ENCODE measurements at regions not wholly inside any gene's neighbourhood (a gene's known extent, or its start where the extent isn't known, plus 50 kb on each side); places are given as distances from the start of the nearest gene placed in this dataset.
"Not testable (repeated sequence)": the region's sequence is repeated elsewhere in the genome, so short reads cannot be mapped to it uniquely, and the experiment has no call there.

DNA sequence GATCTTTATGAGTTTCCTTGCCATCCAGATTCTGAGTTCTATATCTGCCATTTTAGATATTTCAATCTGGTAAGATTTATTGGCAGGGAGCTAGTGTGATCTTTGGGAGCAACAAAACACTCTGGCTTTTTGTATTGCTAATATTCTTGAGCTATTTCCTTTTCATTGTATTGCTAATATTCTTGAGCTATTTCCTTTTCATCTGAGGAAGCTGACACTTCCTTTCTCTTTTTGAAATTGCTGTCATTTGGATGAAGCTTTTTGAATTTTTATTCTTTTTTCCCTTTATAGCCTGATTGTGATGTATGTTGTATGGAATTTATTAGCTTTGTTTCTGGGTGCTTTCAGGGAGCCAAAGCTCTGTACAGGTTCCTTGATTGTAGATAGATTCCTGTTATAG lies 873.5 kb upstream of the ATXN8OS start:
- ChIA-PET POLR2A (no interaction called here), CTCF (no interaction called here)
- Histone ChIP-seq H3K4me1 (no peaks in the 10 kb centered on the region), H3K4me3 (no peak overlapping the region), H3K4me2 (no peak overlapping the region), H3K27ac (no peak overlapping the region), H3K9me3 (no peaks in the 10 kb centered on the region)
- FAIRE-seq (no peak), DNase-seq (ENCODE audit: low read depth in 1 of 2, low spot score in 1 of 2) (no peak), ATAC-seq (no peak)
- TF ChIP-seq SMC3 (IDR thresholded peaks at IDR 0.05), result no peak
- no peak for TF ChIP-seq FOSB (CRISPR knock-in tag; IDR thresholded peaks at IDR 0.05)
- no peak for TF ChIP-seq ZNF302 (CRISPR knock-in tag; IDR thresholded peaks at IDR 0.05)
- no peak for TF ChIP-seq MAFK (IDR thresholded peaks at IDR 0.05; ENCODE audit: partially characterized antibody)
- no peak for TF ChIP-seq JUNB (IDR thresholded peaks at IDR 0.05)
- TF ChIP-seq ZC3H11A (IDR thresholded peaks at IDR 0.05), result no peak

DNA sequence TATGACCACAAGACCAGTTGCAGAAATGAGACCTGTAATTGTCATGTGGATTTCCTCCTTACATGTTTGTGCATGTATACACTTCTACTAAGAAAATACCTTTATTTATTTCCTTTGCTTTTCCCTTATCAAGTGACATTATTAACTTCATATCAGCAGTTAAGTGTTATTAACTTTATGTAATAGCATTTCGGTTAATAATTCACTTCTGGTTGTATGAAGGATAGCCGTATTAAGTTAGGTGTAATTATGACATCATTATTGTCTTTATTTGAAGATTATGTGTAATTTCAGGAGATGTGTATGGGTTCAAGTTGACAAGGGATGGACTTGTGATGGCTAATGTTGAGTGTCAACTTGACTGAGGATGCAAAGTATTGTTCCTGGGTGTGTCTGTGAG lies 881.2 kb upstream of the ATXN8OS start:
- DNase-seq (ENCODE audit: low read depth in 1 of 2, low spot score in 1 of 2) (no peak), ATAC-seq (no peak), FAIRE-seq (no peak)
- POLR2A ChIA-PET, result no interaction called here
- Histone ChIP-seq H3K4me2 (no peak overlapping the region), H3K9me3 (no peaks in the 10 kb centered on the region), H3K4me3 (no peak overlapping the region), H3K27ac (no peak overlapping the region), H3K4me1 (no peaks in the 10 kb centered on the region)
- no peak for TF ChIP-seq RFX5 (IDR thresholded peaks at IDR 0.05)
- WGBS (ENCODE audit: missing lambda C conversion rate), result 60% methylated on average over 2 of the region's 2 CpGs
- CTCF ChIA-PET, result no interaction called here

DNA sequence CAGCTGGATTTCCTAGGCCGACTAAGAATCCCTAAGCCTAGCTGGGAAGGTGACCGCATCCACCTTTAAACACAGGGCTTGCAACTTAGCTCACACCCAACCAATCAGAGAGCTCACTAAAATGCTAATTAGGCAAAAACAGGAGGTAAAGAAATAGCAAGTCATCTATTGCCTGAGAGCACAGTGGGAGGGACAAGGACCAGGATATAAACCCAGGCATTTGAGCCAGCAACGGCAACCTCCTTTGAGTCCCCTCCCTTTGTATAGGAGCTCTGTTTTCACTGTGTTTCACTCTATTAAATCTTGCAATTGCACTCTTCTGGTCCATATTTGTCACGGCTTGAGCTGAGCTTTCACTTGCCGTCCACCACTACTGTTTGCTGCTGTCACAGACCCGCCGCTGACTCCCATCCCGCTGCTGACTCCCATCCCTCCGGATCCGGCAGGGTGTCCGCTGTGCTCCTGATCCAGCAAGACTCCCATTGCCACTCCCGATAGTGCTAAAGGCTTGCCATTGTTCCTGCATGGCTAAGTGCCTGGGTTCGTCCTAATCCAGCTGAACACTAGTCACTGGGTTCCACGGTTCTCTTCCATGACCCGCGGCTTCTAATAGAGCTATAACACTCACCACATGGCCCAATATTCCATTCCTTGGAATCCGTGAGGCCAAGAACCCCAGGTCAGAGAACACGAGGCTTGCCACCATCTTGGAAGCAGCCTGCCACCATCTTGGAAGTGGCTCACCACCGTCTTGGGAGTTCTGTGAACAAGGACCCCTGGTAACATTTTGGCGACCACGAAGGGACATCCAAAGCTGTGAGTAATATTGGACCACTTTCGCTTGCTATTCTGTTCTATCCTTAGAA lies 885.8 kb upstream of the ATXN8OS start:
- FAIRE-seq; DNase-seq (ENCODE audit: low read depth in 1 of 2, low spot score in 1 of 2); H3K27ac ChIP-seq; H3K9me3 ChIP-seq; H3K4me2 ChIP-seq; ATAC-seq; CTCF ChIA-PET; POLR2A ChIA-PET; H3K4me3 ChIP-seq; H3K4me1 ChIP-seq: not testable (repeated sequence)
- 72% methylated on average over 16 of the region's 22 CpGs for WGBS (ENCODE audit: missing lambda C conversion rate)

DNA sequence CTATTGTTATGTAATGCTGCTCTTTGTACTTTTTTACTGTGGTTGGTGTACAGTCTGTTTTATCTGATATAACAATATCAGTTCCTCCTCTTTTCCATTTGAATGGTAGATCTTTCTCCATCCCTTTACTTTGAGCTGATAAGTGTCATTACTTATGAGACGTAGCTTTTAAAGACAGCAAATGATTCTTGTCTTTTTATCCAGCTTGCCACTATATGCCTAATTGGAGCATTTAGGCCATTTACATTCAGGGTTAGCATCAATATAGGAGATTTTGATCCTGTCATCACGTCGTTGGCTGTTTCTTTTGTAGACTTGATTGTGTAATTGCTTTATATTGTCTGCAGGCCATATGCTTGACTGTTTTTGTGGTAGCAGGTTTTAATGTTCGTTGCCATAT lies 894.2 kb upstream of the ATXN8OS start:
- CTCF ChIA-PET, result no interaction called here
- 28% methylated on average over 4 of the region's 4 CpGs for WGBS (ENCODE audit: missing lambda C conversion rate)
- no peak overlapping the region for H3K27ac ChIP-seq
- ATAC-seq, result no peak
- no peak for DNase-seq (ENCODE audit: low read depth in 1 of 2, low spot score in 1 of 2)
- H3K4me2 ChIP-seq, result no peak overlapping the region
- POLR2A ChIA-PET, result no interaction called here
- TF ChIP-seq HDAC2 (IDR thresholded peaks at IDR 0.05), result no peak
- TF ChIP-seq RNF2 (IDR thresholded peaks at IDR 0.05; ENCODE audit: borderline replicate concordance, low read depth), result no peak
- TF ChIP-seq CBX8 (IDR thresholded peaks at IDR 0.05), result no peak
- no peak for TF ChIP-seq POLR2AphosphoS2 (conservative IDR thresholded peaks at IDR 0.05; ENCODE audit: low read length)
- no peak for TF ChIP-seq RCOR1 (IDR thresholded peaks at IDR 0.05; ENCODE audit: low read depth, low read length)
- TF ChIP-seq REST (IDR thresholded peaks at IDR 0.05), result no peak
- no peak for TF ChIP-seq JUNB (IDR thresholded peaks at IDR 0.05)
- TF ChIP-seq EHMT2 (IDR thresholded peaks at IDR 0.05; ENCODE audit: low read depth), result no peak
- TF ChIP-seq, protein P1, sequence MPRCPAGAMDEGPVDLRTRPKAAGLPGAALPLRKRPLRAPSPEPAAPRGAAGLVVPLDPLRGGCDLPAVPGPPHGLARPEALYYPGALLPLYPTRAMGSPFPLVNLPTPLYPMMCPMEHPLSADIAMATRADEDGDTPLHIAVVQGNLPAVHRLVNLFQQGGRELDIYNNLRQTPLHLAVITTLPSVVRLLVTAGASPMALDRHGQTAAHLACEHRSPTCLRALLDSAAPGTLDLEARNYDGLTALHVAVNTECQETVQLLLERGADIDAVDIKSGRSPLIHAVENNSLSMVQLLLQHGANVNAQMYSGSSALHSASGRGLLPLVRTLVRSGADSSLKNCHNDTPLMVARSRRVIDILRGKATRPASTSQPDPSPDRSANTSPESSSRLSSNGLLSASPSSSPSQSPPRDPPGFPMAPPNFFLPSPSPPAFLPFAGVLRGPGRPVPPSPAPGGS (IDR thresholded peaks at IDR 0.05), result no peak
- TF ChIP-seq TP53 (CRISPR knock-in tag; IDR thresholded peaks at IDR 0.05), result no peak
- TF ChIP-seq KDM5A (IDR thresholded peaks at IDR 0.05), result no peak
- no peaks in the 10 kb centered on the region for H3K4me1 ChIP-seq
- no peak overlapping the region for H3K4me3 ChIP-seq
- FAIRE-seq, result no peak
- H3K9me3 ChIP-seq, result no peaks in the 10 kb centered on the region
